RWPE1 (cell line): ENCODE measurements at regions not wholly inside any gene's neighbourhood (a gene's known extent, or its start where the extent isn't known, plus 50 kb on each side); places are given as distances from the start of the nearest gene placed in this dataset.

ENCODE experiments used
- CTCF ChIA-PET: fragments of 350-600 bp; sonication (Branson Sonifier 250); formaldehyde crosslinking; extraction: SDS; loops from one replicate; lab custom pipeline; 2021; lab: Yijun Ruan, JAX
- POLR2A ChIA-PET: fragments of 400-600 bp; formaldehyde crosslinking; extraction: SDS; loops from one replicate; lab custom pipeline; 2020; ENCODE audit warnings: antibody characterized with exemption; ENCODE audit not compliant: low non-redundant PET; lab: Yijun Ruan, JAX
- DNase-seq: peaks from one replicate; pipeline ENCODE4 v3.0.0; 2012; ENCODE audit warnings: low spot score
- H3K27ac ChIP-seq: fragments of 450-650 bp; 2 replicates; pipeline ENCODE4 v1.5.1; 2017
- CTCF ChIP-seq: fragments of 450-650 bp; conservative IDR thresholded peaks from 2 replicates; pipeline ENCODE4 v1.5.1; 2017; ENCODE audit warnings: low read depth, mild to moderate bottlenecking

GRCh38 chr1:105779727-105780126 lies 1276.7 kb upstream of the PRMT6 start:
- POLR2A ChIA-PET: no interaction called here
- H3K27ac ChIP-seq: no peak overlapping the region
- CTCF ChIA-PET: no interaction called here
- no peak for TF ChIP-seq CTCF
- DNase-seq: no peak

- CTCF ChIA-PET: no interaction called here
Observed at GRCh38 chr1:105785021-105785420, 1271.5 kb upstream of the PRMT6 start.

GRCh38 chr1:105793536-105794146 lies 1262.8 kb upstream of the PRMT6 start:
- ChIA-PET POLR2A (no interaction called here), CTCF (interaction anchor here (0.5 to 2.0 kb wide), 4 partner anchors 10 to 1146 kb away, joined by 3 to 4 read pairs (median 4); no protein-coding TSS in a partner anchor)
- DNase-seq: peak; percentile 14
- no peak overlapping the region for H3K27ac ChIP-seq
- peak; percentile 66 for TF ChIP-seq CTCF

More at GRCh38 chr1:105785021-105785420, 1271.5 kb upstream of the PRMT6 start:
- H3K27ac ChIP-seq: no peak overlapping the region
- POLR2A ChIA-PET: no interaction called here
- TF ChIP-seq CTCF: no peak
- no peak for DNase-seq

GRCh38 chr1:105795741-105796140 lies 1260.7 kb upstream of the PRMT6 start:
- CTCF ChIA-PET: no interaction called here

GRCh38 chr1:105830571-105831146 lies 1225.8 kb upstream of the PRMT6 start:
- POLR2A ChIA-PET: no interaction called here

More at GRCh38 chr1:105795741-105796140, 1260.7 kb upstream of the PRMT6 start:
- POLR2A ChIA-PET: no interaction called here
- H3K27ac ChIP-seq: no peak overlapping the region
- DNase-seq: no peak
- TF ChIP-seq CTCF: no peak

GRCh38 chr1:105838071-105838470 lies 1218.4 kb upstream of the PRMT6 start:
- no peak for DNase-seq
- TF ChIP-seq CTCF: no peak
- CTCF ChIA-PET: no interaction called here
- POLR2A ChIA-PET: no interaction called here
- no peak overlapping the region for H3K27ac ChIP-seq

More at GRCh38 chr1:105830571-105831146, 1225.8 kb upstream of the PRMT6 start:
- no peak overlapping the region for H3K27ac ChIP-seq
- no peak for DNase-seq
- TF ChIP-seq CTCF: no peak
- CTCF ChIA-PET: interaction anchor here (0.6 kb wide), 1 partner anchor 1068 kb away, joined by 4 read pairs; no protein-coding TSS in a partner anchor
